ENCODE measurements at regions not wholly inside any gene's neighbourhood (a gene's known extent, or its start where the extent isn't known, plus 50 kb on each side); places are given as distances from the start of the nearest gene placed in this dataset.

- TF ChIP-seq CTCF (IDR thresholded peaks at IDR 0.05) (no peak), ZFX (IDR thresholded peaks at IDR 0.05; ENCODE audit: borderline replicate concordance) (no peak)
- no peak overlapping the region for H3K27ac ChIP-seq
Observed at GRCh38 chr12:46579474-46579873, 206.9 kb upstream of the SLC38A2 start.

DNA sequence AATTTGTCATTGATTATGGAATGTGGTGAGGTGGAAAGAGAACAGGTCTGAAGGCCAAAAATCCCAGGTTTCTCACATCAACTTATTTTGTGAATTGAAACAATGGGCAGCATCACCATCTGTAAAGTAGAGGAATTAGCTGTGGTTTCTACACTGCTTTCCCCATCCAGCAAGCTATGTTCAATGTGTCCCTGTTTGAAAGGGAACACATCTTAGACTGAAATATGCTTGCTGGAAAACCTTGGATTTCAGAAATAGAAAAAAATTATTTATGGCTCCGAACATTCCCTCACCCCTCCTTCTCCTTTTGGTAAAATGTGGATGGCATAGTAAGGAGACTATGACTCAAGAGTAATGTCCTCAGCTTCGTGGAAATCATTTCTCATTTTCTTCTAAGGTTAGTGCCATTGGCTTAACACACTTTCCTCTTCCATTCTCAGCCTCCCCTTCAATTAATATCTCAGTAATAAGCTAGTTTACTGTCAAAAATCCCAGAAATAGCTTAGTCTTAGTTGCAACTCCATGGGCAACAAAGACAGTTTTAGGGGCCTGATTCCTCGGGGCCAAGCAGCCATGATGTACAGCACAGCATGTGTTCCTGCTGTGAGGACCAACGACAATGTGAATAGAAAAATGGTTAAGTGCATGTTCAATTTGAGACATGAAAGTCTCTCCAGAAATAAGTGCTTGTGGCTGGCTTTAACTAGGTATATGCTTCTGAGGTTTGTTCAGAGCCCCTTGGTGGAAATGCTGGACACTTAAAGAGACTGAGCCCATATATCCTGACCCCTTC is 205.8 kb upstream of the SLC38A2 start:
- no peak overlapping the region for H3K27ac ChIP-seq
- TF ChIP-seq CTCF (IDR thresholded peaks at IDR 0.05) (no peak), ZFX (IDR thresholded peaks at IDR 0.05; ENCODE audit: borderline replicate concordance) (no peak)

DNA sequence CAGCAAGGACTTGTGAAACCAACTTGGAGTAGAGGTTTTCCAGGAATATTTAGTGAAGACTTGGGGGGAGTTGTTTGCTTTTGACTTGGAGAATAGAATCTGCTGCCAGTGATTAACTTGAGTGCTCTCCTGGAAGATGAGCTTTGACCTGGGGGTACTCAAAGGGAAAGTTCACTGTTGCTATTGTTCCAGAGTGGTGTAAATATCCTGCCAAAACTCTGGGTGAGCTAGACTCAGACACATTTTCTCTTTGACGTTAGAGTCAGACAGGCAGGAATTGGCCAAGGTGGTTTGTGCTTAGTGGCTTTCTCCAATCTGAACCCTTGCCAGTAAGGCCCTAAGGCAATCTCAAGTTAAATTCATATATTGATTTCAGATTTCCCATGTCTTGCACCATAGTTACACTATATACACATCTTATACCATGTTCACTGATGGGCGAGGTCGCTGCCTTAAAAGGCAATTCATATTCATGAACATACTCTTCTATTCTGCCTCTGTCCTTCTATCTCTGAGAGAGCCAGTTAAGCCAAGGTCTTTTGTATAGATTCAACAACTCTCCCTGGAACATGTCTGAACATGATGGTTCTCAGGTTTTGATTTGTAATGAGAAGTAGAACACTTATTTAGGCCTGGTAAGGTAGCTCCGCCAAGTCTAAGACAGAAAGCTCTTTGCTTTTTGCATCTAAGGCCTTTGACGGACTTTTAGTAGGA is 204.6 kb upstream of the SLC38A2 start:
- TF ChIP-seq ZFX (IDR thresholded peaks at IDR 0.05; ENCODE audit: borderline replicate concordance) (no peak), CTCF (IDR thresholded peaks at IDR 0.05) (no peak)
- H3K27ac ChIP-seq, result no peak overlapping the region

DNA sequence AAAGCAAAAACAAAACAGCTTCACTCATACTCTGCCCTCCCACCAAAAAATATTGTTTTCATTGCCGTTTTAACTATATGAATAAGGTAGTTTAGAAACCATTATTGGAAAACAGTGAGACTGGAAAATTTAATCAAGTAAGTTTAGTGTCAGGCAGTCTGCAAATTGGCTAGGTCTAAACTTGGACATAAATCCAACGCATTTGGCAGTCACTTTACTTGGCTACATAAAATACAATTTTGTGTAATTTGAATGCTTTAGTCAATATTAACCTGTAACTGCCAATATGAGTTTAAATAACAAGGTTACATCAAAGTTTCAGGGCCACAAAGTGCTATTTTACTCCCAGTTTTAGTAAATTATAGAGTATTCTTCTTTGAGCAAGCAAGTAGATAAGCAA is 202.3 kb upstream of the SLC38A2 start:
- H3K27ac ChIP-seq, result no peak overlapping the region
- TF ChIP-seq CTCF (IDR thresholded peaks at IDR 0.05), result no peak

- TF ChIP-seq ZFX (IDR thresholded peaks at IDR 0.05; ENCODE audit: borderline replicate concordance), result no peak
- TF ChIP-seq CTCF (IDR thresholded peaks at IDR 0.05), result no peak
- H3K27ac ChIP-seq, result no peak overlapping the region
Observed at GRCh38 chr12:46573347-46573658, 200.7 kb upstream of the SLC38A2 start.

- TF ChIP-seq CTCF (IDR thresholded peaks at IDR 0.05) (no peak), ZFX (IDR thresholded peaks at IDR 0.05; ENCODE audit: borderline replicate concordance) (no peak)
- no peak overlapping the region for H3K27ac ChIP-seq
Observed at GRCh38 chr12:46572644-46573346, 200.2 kb upstream of the SLC38A2 start.

DNA sequence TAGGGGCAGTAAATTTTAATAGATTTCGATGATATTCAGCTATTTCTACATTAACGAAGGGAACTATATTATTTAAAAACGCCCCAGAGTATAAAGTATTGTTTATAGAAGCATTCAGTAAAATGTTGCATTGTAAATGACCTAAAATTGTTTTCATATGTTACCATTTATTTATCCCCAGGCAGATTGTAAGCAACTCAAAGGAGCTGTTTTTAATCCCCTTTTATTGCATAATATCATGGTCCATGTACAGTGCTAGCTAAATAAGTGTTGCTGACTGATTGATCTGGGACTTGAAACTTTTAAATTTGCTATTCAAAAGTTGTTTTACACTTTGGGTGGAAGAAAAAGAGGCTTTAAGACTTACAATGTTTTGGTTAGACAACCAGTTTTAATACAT is 199.0 kb upstream of the SLC38A2 start:
- TF ChIP-seq ZFX (IDR thresholded peaks at IDR 0.05; ENCODE audit: borderline replicate concordance) (no peak), CTCF (IDR thresholded peaks at IDR 0.05) (no peak)
- no peak overlapping the region for H3K27ac ChIP-seq
